Calu3 (cell line): ENCODE measurements at regions not wholly inside any gene's neighbourhood (a gene's known extent, or its start where the extent isn't known, plus 50 kb on each side); places are given as distances from the start of the nearest gene placed in this dataset.

Experiments used
- BruUV-seq: library from RNA; stranded (reverse); fragments of 400-500 nt; replicated peaks from 2 replicates; lab custom pipeline; 2021; lab: Mats Ljungman, UMichigan
- CTCF ChIA-PET: fragments of 300-600 bp; sonication (Branson Sonifier 250); formaldehyde crosslinking; loops from one replicate; lab custom pipeline; 2022; ENCODE audit warnings: antibody characterized with exemption; lab: Charles Lee
- DNase-seq: peaks from one replicate; pipeline ENCODE4 v3.0.0; 2022
- H3K27ac Mint-ChIP-seq: one replicate; pipeline ENCODE4 v1.8.0; 2022; ENCODE audit warnings: mixed read lengths; ENCODE audit not compliant: unreplicated experiment
- H3K27me3 Mint-ChIP-seq: one replicate; pipeline ENCODE4 v1.8.0; 2022; ENCODE audit warnings: mixed read lengths; ENCODE audit not compliant: unreplicated experiment
- H3K36me3 Mint-ChIP-seq: one replicate; pipeline ENCODE4 v1.8.0; 2022; ENCODE audit warnings: mild to moderate bottlenecking, moderate library complexity, mixed read lengths; ENCODE audit not compliant: insufficient read depth, unreplicated experiment
- H3K4me1 Mint-ChIP-seq: one replicate; pipeline ENCODE4 v1.8.0; 2022; ENCODE audit warnings: mild to moderate bottlenecking, low read depth, mixed read lengths; ENCODE audit not compliant: unreplicated experiment
- H3K4me3 Mint-ChIP-seq: one replicate; pipeline ENCODE4 v1.8.0; 2022; ENCODE audit warnings: mild to moderate bottlenecking, low read depth, moderate library complexity, mixed read lengths; ENCODE audit not compliant: unreplicated experiment
- H3K9me3 Mint-ChIP-seq: one replicate; pipeline ENCODE4 v1.8.0; 2022; ENCODE audit warnings: low read depth, mixed read lengths; ENCODE audit not compliant: unreplicated experiment
- CTCF ChIP-seq: fragments of 200-600 bp; IDR thresholded peaks from one replicate; pipeline ENCODE4 v1.8.0; 2022; ENCODE audit warnings: antibody characterized with exemption; ENCODE audit not compliant: unreplicated experiment
- intact Hi-C: fragments of 100-400 bp; cut with micrococcal nuclease; formaldehyde crosslinking; loops from one replicate; pipeline ENCODE4 v1.10.0; 2022; ENCODE audit not compliant: unreplicated experiment

- DNase-seq: no peak
- CTCF ChIA-PET: interaction anchor here (0.5 kb wide), 1 partner anchor 208 kb away, joined by 3 read pairs; no protein-coding TSS in a partner anchor
- Mint-ChIP-seq H3K27ac (no peak overlapping the region), H3K36me3 (no peaks in the 10 kb centered on the region), H3K4me1 (no peaks in the 10 kb centered on the region), H3K27me3 (no peaks in the 10 kb centered on the region), H3K9me3 (no peaks in the 10 kb centered on the region), H3K4me3 (no peak overlapping the region)
- BruUV-seq: no TSS peak
- no peak for TF ChIP-seq CTCF
- intact Hi-C loops: no loop called here
Observed at GRCh38 chr11:92697461-92698312, 271.8 kb upstream of the MTNR1B start.

GRCh38 chr11:92698742-92699141, 270.7 kb upstream of the MTNR1B start:
- intact Hi-C loops: no loop called here
- Mint-ChIP-seq H3K36me3 (no peaks in the 10 kb centered on the region), H3K27ac (no peak overlapping the region), H3K27me3 (no peaks in the 10 kb centered on the region), H3K4me3 (no peak overlapping the region), H3K9me3 (no peaks in the 10 kb centered on the region), H3K4me1 (no peaks in the 10 kb centered on the region)
- no peak for TF ChIP-seq CTCF
- CTCF ChIA-PET: no interaction called here
- DNase-seq: no peak
- no TSS peak for BruUV-seq

- Mint-ChIP-seq H3K9me3 (peaks cover 2% of the 10 kb centered on the region), H3K4me1 (no peaks in the 10 kb centered on the region), H3K27ac (no peak overlapping the region), H3K4me3 (no peak overlapping the region), H3K36me3 (no peaks in the 10 kb centered on the region), H3K27me3 (no peaks in the 10 kb centered on the region)
- no TSS peak for BruUV-seq
- no peak for DNase-seq
- intact Hi-C loops: no loop called here
- TF ChIP-seq CTCF: no peak
- CTCF ChIA-PET: no interaction called here
Observed at GRCh38 chr11:92702037-92702804, 267.2 kb upstream of the MTNR1B start.

- Mint-ChIP-seq H3K27me3 (no peaks in the 10 kb centered on the region), H3K36me3 (no peaks in the 10 kb centered on the region), H3K4me3 (no peak overlapping the region), H3K9me3 (peaks cover 2% of the 10 kb centered on the region), H3K27ac (no peak overlapping the region), H3K4me1 (no peaks in the 10 kb centered on the region)
- CTCF ChIA-PET: no interaction called here
- no TSS peak for BruUV-seq
- no peak for DNase-seq
- intact Hi-C loops: no loop called here
- no peak for TF ChIP-seq CTCF
Observed at GRCh38 chr11:92702805-92703448, 266.5 kb upstream of the MTNR1B start.
